PC-3 (cell line): ENCODE measurements at regions not wholly inside any gene's neighbourhood (a gene's known extent, or its start where the extent isn't known, plus 50 kb on each side); places are given as distances from the start of the nearest gene placed in this dataset.

Experiments used
- EZH2phosphoT487 ChIP-seq: fragments of 300-600 bp; sonication (generic); IDR thresholded peaks from 2 replicates; pipeline ENCODE4 v1.6.1; 2018; ENCODE audit warnings: mild to moderate bottlenecking, antibody characterized with exemption, low read length, borderline replicate concordance
- TF ChIP-seq, protein P1 (sequence below): fragments of 300-600 bp; sonication (generic); conservative IDR thresholded peaks from 2 replicates; pipeline ENCODE4 v1.5.1; 2017; ENCODE audit warnings: antibody characterized with exemption, low read depth, mild to moderate bottlenecking, low read length

DNA sequence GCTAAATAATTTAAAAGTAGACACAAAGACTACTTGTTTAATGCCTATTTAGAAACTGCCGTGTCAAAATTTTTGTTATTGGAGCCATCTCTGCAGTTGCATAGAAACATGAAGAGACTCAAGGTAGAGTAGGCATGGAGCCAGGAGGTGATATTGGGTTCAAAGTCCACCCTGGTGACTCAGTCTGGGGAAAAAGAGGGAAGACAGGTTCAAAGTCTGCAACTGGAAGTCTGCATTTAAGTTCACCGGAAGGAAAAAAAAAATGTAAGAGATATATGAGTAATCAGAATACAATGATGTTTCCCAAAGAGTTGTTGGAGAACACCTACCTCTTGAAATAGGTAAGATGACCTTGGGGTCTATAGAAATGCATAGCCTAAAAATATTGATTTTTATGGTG is 67.4 kb upstream of the QRFPR start:
- TF ChIP-seq, protein P1, sequence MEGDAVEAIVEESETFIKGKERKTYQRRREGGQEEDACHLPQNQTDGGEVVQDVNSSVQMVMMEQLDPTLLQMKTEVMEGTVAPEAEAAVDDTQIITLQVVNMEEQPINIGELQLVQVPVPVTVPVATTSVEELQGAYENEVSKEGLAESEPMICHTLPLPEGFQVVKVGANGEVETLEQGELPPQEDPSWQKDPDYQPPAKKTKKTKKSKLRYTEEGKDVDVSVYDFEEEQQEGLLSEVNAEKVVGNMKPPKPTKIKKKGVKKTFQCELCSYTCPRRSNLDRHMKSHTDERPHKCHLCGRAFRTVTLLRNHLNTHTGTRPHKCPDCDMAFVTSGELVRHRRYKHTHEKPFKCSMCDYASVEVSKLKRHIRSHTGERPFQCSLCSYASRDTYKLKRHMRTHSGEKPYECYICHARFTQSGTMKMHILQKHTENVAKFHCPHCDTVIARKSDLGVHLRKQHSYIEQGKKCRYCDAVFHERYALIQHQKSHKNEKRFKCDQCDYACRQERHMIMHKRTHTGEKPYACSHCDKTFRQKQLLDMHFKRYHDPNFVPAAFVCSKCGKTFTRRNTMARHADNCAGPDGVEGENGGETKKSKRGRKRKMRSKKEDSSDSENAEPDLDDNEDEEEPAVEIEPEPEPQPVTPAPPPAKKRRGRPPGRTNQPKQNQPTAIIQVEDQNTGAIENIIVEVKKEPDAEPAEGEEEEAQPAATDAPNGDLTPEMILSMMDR, result no peak
- no peak for TF ChIP-seq EZH2phosphoT487
